Mononuclear cell (primary cell): ENCODE measurements at regions not wholly inside any gene's neighbourhood (a gene's known extent, or its start where the extent isn't known, plus 50 kb on each side); places are given as distances from the start of the nearest gene placed in this dataset.
"Not testable (repeated sequence)": the region's sequence is repeated elsewhere in the genome, so short reads cannot be mapped to it uniquely, and the experiment has no call there.

Experiments
- H3K27me3 ChIP-seq: 2 replicates; pipeline ENCODE4 v1.6.0; 2011; ENCODE audit warnings: low read length, control low read depth; ENCODE audit not compliant: insufficient read depth
- H3K4me1 ChIP-seq: 2 replicates; pipeline ENCODE4 v1.5.1; 2011; ENCODE audit warnings: mild to moderate bottlenecking, low read length, control low read depth; ENCODE audit not compliant: insufficient read depth
- H3K4me3 ChIP-seq: 2 replicates; pipeline ENCODE4 v1.5.1; 2011; ENCODE audit warnings: mild to moderate bottlenecking, low read length, moderate library complexity
- H3K9me3 ChIP-seq: 2 replicates; pipeline ENCODE4 v1.5.1; 2011; ENCODE audit warnings: low read depth, mild to moderate bottlenecking, control low read depth, low read length

- H3K4me1 ChIP-seq, result not testable (repeated sequence)
Observed at GRCh38 chr2:87277734-87278133, 256.1 kb upstream of the PLGLB1 start.

GRCh38 chr2:87280596-87281355, 259.1 kb upstream of the PLGLB1 start:
- not testable (repeated sequence) for H3K4me3 ChIP-seq, H3K27me3 ChIP-seq, H3K4me1 ChIP-seq, H3K9me3 ChIP-seq

More at GRCh38 chr2:87277734-87278133, 256.1 kb upstream of the PLGLB1 start:
- not testable (repeated sequence) for H3K9me3 ChIP-seq, H3K4me3 ChIP-seq, H3K27me3 ChIP-seq

- not testable (repeated sequence) for H3K4me3 ChIP-seq, H3K27me3 ChIP-seq, H3K9me3 ChIP-seq, H3K4me1 ChIP-seq
Observed at GRCh38 chr2:87283735-87284470, 262.3 kb upstream of the PLGLB1 start.

- H3K9me3 ChIP-seq, H3K4me1 ChIP-seq, H3K27me3 ChIP-seq, H3K4me3 ChIP-seq: not testable (repeated sequence)
Observed at GRCh38 chr2:87284471-87284772, 262.8 kb upstream of the PLGLB1 start.

- not testable (repeated sequence) for H3K27me3 ChIP-seq, H3K4me1 ChIP-seq, H3K4me3 ChIP-seq, H3K9me3 ChIP-seq
Observed at GRCh38 chr2:87285139-87285538, 263.5 kb upstream of the PLGLB1 start.

- not testable (repeated sequence) for H3K4me3 ChIP-seq, H3K27me3 ChIP-seq, H3K9me3 ChIP-seq, H3K4me1 ChIP-seq
Observed at GRCh38 chr2:87290566-87291307, 269.1 kb upstream of the PLGLB1 start.

- H3K9me3 ChIP-seq, H3K27me3 ChIP-seq, H3K4me1 ChIP-seq, H3K4me3 ChIP-seq: not testable (repeated sequence)
Observed at GRCh38 chr2:87291400-87292200, 270.0 kb upstream of the PLGLB1 start.

- H3K4me1 ChIP-seq, H3K9me3 ChIP-seq, H3K27me3 ChIP-seq, H3K4me3 ChIP-seq: not testable (repeated sequence)
Observed at GRCh38 chr2:87293931-87294594, 272.4 kb upstream of the PLGLB1 start.

- not testable (repeated sequence) for H3K4me3 ChIP-seq, H3K4me1 ChIP-seq, H3K9me3 ChIP-seq, H3K27me3 ChIP-seq
Observed at GRCh38 chr2:87295135-87295534, 273.5 kb upstream of the PLGLB1 start.

- H3K4me1 ChIP-seq, H3K27me3 ChIP-seq, H3K9me3 ChIP-seq, H3K4me3 ChIP-seq: not testable (repeated sequence)
Observed at GRCh38 chr2:87301349-87301748, 279.7 kb upstream of the PLGLB1 start.

GRCh38 chr2:87301871-87302270, 280.2 kb upstream of the PLGLB1 start:
- not testable (repeated sequence) for H3K27me3 ChIP-seq, H3K4me1 ChIP-seq, H3K9me3 ChIP-seq, H3K4me3 ChIP-seq

- H3K27me3 ChIP-seq, H3K4me1 ChIP-seq, H3K4me3 ChIP-seq, H3K9me3 ChIP-seq: not testable (repeated sequence)
Observed at GRCh38 chr2:87308621-87309020, 287.0 kb upstream of the PLGLB1 start.

GRCh38 chr2:87309785-87310184, 288.1 kb upstream of the PLGLB1 start:
- not testable (repeated sequence) for H3K27me3 ChIP-seq, H3K9me3 ChIP-seq, H3K4me3 ChIP-seq, H3K4me1 ChIP-seq

GRCh38 chr2:87311896-87312441, 290.3 kb upstream of the PLGLB1 start:
- not testable (repeated sequence) for H3K9me3 ChIP-seq, H3K27me3 ChIP-seq, H3K4me3 ChIP-seq, H3K4me1 ChIP-seq
